ENCODE measurements at regions not wholly inside any gene's neighbourhood (a gene's known extent, or its start where the extent isn't known, plus 50 kb on each side); places are given as distances from the start of the nearest gene placed in this dataset.

- BruUV-seq (replicated peaks) = no TSS peak
- H3K27me3 ChIP-seq (ENCODE audit: control insufficient read depth, insufficient read depth, low read length) = no peaks in the 10 kb centered on the region
- no peak for DNase-seq (ENCODE audit: low read depth, low spot score)
- ChIA-PET CTCF (no interaction called here), POLR2A (no interaction called here)
- H3K36me3 ChIP-seq (ENCODE audit: control insufficient read depth, insufficient read depth, low read length) = no peaks in the 10 kb centered on the region
- intact Hi-C loops (cut with micrococcal nuclease; ENCODE audit: unreplicated experiment) = no loop called here
- H3K9me3 ChIP-seq (ENCODE audit: control insufficient read depth, insufficient read depth, low read depth, low read length) = no peaks in the 10 kb centered on the region
- TF ChIP-seq TCF7L2 (IDR thresholded peaks at IDR 0.05; ENCODE audit: low read depth, low read length) (no peak), POLR2AphosphoS5 (IDR thresholded peaks at IDR 0.05; ENCODE audit: low read depth, low read length) (no peak), SIN3A (IDR thresholded peaks at IDR 0.05; ENCODE audit: borderline replicate concordance, insufficient read depth, low read depth, low read length) (no peak), CTCF (IDR thresholded peaks at IDR 0.05) (no peak), REST (IDR thresholded peaks at IDR 0.05; ENCODE audit: insufficient read depth in 1 of 2, low read depth in 2 of 2, low read length in 1 of 2) (no peak)
- ATAC-seq = no peak
- no peak overlapping the region for H3K4me3 ChIP-seq (ENCODE audit: low read depth in 2 of 2, low read length in 2 of 2)
- H3K4me1 ChIP-seq (ENCODE audit: control insufficient read depth, insufficient read depth, low read length) = no peaks in the 10 kb centered on the region
- in situ Hi-C loops (cut with HindIII; ENCODE audit: low pct_unique_long_range_greater_than_20kb, low sequenced_read_pairs) = no loop called here
- H3K27ac ChIP-seq (ENCODE audit: low read length) = no peak overlapping the region
Measured at GRCh38 chr1:105343317-105343716, 1593.6 kb downstream of the AMY1C start.

DNA sequence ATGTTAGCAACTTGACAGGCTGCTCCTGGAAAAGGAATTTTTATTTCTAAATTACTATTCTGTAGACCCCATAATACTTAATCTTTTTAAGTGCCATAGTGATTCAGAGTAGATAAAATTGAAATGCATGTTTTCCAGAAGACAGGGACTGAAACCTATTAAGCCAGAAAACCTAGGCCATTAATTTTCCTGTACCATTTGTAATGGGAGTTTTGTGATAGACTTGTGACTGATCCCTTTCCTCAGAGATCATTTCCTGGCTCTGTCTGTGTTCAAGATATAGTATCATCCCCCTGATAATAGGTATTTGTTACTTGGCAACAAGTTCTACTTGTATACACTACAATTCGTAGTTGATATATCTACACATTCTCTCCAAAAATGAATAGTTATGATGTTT is 1609.8 kb downstream of the AMY1C start:
- POLR2A ChIA-PET = no interaction called here
- ATAC-seq = no peak
- no peaks in the 10 kb centered on the region for H3K9me3 ChIP-seq (ENCODE audit: control insufficient read depth, insufficient read depth, low read depth, low read length)
- no peak for DNase-seq (ENCODE audit: low read depth, low spot score)
- H3K27ac ChIP-seq (ENCODE audit: low read length) = no peak overlapping the region
- intact Hi-C loops (cut with micrococcal nuclease; ENCODE audit: unreplicated experiment) = no loop called here
- in situ Hi-C loops (cut with HindIII; ENCODE audit: low pct_unique_long_range_greater_than_20kb, low sequenced_read_pairs) = no loop called here
- no peaks in the 10 kb centered on the region for H3K27me3 ChIP-seq (ENCODE audit: control insufficient read depth, insufficient read depth, low read length)
- H3K4me3 ChIP-seq (ENCODE audit: low read depth in 2 of 2, low read length in 2 of 2) = no peak overlapping the region
- H3K36me3 ChIP-seq (ENCODE audit: control insufficient read depth, insufficient read depth, low read length) = no peaks in the 10 kb centered on the region
- TF ChIP-seq REST (IDR thresholded peaks at IDR 0.05; ENCODE audit: insufficient read depth in 1 of 2, low read depth in 2 of 2, low read length in 1 of 2) = no peak
- no peak for TF ChIP-seq CTCF (IDR thresholded peaks at IDR 0.05)
- no peak for TF ChIP-seq POLR2AphosphoS5 (IDR thresholded peaks at IDR 0.05; ENCODE audit: low read depth, low read length)
- no peak for TF ChIP-seq SIN3A (IDR thresholded peaks at IDR 0.05; ENCODE audit: borderline replicate concordance, insufficient read depth, low read depth, low read length)
- no peak for TF ChIP-seq TCF7L2 (IDR thresholded peaks at IDR 0.05; ENCODE audit: low read depth, low read length)
- CTCF ChIA-PET = no interaction called here
- no peaks in the 10 kb centered on the region for H3K4me1 ChIP-seq (ENCODE audit: control insufficient read depth, insufficient read depth, low read length)
- no TSS peak for BruUV-seq (replicated peaks)

Measured in Panc1 (cell line).